ENCODE measurements at regions not wholly inside any gene's neighbourhood (a gene's known extent, or its start where the extent isn't known, plus 50 kb on each side); places are given as distances from the start of the nearest gene placed in this dataset.

GRCh38 chr3:139222100-139222657 is 121.6 kb upstream of the MRPS22 start:
- no peak for TF ChIP-seq CTCF (conservative IDR thresholded peaks at IDR 0.05)
- no peak for TF ChIP-seq EZH2 (IDR thresholded peaks at IDR 0.05; ENCODE audit: low read depth)

All from PC-9 (cell line).